ENCODE measurements at regions not wholly inside any gene's neighbourhood (a gene's known extent, or its start where the extent isn't known, plus 50 kb on each side); places are given as distances from the start of the nearest gene placed in this dataset.

DNA sequence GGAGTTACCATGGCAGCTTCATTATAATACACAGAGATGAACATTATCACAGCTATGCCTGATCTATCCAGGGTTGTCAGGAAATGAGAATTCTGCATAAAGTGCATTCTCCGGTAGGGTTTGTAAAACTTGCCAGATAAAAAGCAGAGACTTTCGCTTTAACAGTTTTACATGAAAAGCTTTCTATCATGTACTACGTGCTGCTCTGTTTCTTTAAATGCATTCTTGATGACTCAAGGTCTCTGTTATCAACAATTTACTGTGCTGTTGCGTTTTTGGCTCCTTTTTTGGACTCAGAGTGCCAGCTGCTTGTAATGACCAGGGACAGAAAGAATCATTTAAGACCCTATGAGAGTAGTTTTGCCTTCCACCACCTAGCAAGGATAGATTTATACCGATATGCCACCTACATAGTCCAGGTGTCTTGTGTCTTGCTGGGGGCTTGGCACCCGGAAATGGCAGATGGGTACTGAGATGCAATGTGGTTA, 371.2 kb downstream of the BTG1 start:
- no peak for DNase-seq (ENCODE audit: low spot score)
- TF ChIP-seq CTCF (IDR thresholded peaks at IDR 0.05; ENCODE audit: extremely low read depth, missing control alignments) = no peak

DNA sequence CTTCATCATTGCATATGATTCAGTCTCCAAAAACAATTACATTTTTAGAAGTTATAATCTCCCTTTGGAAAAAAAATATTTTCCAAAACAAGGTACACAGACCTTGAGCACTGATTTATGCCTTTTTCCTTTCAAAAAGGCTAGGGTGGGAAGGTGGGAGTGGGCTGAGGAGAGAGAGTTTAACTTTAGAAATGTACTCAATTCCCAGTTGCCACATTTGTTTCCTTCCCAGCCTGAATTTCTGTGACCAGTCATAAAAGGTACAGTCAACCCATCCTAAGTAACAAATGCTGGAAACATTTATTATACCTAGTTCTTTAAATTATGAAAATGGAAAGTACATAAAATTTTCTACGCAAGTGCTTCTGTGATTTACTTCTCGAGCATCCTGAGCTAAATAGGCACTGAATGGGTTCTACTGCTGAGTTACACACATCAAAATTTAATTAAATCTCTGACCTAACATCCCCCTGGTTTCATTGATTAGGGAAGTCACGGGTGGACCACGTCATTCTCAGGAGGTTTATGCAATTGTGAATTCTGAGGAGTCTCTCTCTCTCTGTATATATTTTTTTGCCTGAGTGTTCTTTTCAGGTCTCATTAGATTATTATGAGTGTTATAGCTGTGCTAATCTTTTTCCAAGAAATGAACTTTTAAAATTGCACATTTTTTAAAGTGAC, 371.8 kb downstream of the BTG1 start:
- no peak for DNase-seq (ENCODE audit: low spot score)
- no peak for TF ChIP-seq CTCF (IDR thresholded peaks at IDR 0.05; ENCODE audit: extremely low read depth, missing control alignments)

- no peak for TF ChIP-seq CTCF (IDR thresholded peaks at IDR 0.05; ENCODE audit: extremely low read depth, missing control alignments)
Observed at GRCh38 chr12:91772411-91772810, 373.2 kb downstream of the BTG1 start.

DNA sequence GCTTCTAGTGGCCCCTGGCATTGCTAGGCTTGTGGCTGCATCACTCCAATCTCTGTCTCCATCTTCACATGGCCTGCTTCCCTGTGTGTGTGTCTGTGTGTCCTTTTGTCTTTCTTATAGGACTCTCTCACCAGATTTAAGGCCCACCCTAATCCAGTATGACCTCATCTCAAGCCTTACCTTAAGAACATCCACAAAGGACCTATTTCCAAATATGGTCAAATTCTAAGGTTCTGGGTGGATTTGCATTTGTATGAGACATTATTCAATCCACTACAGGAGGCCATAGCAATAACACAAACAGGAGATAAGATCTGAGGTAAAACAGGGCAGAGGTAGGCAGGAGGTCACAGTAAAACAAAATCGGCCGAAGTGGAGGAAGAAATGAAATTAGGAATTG, 375.9 kb downstream of the BTG1 start:
- DNase-seq (ENCODE audit: low spot score) = no peak
- no peak for TF ChIP-seq CTCF (IDR thresholded peaks at IDR 0.05; ENCODE audit: extremely low read depth, missing control alignments)

More at GRCh38 chr12:91772411-91772810, 373.2 kb downstream of the BTG1 start:
- DNase-seq (ENCODE audit: low spot score) = no peak

DNA sequence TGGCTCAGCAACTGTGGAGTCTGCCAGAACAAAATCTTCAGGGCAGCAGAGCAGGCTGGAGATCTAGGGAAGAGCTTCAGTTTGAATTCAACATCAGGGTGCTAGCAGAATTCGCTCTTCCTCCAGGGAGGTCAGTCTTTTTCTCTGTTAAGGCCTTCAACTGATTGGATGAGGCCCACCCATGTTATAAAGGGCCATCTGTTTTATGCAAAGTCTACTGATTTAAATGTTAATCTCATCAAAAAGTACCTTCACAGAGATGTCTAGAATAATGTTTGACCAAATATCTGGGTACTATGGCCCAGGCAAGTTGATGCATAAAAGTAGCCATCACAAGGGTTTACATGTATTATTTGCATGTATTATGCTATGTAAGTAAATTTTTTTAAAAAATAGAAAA, 378.4 kb downstream of the BTG1 start:
- TF ChIP-seq CTCF (IDR thresholded peaks at IDR 0.05; ENCODE audit: extremely low read depth, missing control alignments) = no peak
- no peak for DNase-seq (ENCODE audit: low spot score)

DNA sequence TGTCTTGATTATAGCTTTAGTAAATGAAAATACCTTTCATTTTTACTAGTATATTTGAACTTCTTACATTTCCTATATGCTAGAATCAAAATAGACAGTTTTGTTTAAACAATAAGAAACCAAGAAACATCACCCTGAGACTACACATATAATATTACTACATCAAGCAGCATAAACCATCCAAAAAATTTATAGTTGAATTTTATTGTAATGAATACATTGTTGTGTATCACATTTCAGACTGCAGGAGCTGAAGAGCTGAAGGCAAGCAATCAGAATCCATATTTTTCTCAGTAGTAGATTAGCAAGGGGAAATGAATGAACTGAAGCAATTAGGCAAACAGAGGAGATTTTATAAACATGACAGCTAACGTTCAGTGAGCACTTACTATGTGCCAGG, 379.2 kb downstream of the BTG1 start:
- no peak for DNase-seq (ENCODE audit: low spot score)
- no peak for TF ChIP-seq CTCF (IDR thresholded peaks at IDR 0.05; ENCODE audit: extremely low read depth, missing control alignments)

GRCh38 chr12:91763654-91764370, 381.8 kb downstream of the BTG1 start:
- TF ChIP-seq CTCF (IDR thresholded peaks at IDR 0.05; ENCODE audit: extremely low read depth, missing control alignments) = no peak
- DNase-seq (ENCODE audit: low spot score) = no peak
